ENCODE measurements at regions not wholly inside any gene's neighbourhood (a gene's known extent, or its start where the extent isn't known, plus 50 kb on each side); places are given as distances from the start of the nearest gene placed in this dataset.

DNA sequence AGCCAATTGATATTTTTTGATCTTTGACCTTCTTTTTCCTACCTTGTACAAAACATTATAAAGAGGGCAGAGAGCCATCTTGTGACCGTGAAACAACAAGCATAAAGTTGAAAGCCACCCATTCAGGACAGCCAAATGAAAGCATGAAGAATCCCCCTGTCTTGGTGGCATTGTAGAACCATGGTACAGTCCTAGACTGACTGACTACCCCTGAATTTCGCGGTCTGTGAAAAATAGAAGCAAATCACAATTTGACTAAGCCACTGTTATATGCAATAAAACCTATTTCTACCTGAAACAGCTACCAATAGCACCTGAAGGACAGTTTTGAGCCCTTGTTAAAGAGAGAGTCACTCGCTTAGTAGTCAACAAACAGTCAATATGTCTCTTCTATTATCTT is 527.4 kb downstream of the MID1IP1 start:
- no peak for DNase-seq (ENCODE audit: low read depth)

DNA sequence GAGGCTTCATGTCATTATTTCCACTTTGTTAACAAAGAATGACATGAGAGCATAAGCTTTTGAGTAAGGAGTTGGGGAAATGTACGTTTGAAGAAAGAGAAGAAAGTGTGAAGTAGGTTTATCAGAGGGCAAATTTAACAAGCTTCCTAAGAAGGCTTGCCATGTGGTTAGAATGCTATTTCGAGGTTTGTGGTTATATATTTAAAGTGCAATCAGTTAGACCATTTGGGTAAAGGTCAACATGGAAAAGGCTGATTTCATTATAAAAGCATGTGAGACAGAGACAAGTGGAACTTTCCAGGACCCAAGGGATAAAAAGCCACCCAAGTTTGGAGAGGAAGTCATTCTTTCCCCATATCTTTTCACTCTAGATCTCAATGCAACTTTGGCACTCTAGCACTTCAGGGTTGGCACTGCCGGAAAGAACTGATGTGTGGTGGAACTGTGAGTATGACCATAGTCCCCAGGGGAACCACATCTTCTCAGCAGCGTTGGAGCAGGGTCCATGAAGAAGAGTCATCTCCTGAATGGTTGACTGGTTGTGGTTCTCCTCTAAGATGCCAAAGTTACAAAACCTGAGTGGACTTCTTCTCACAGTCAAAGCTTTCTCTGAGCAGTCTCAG is 529.9 kb downstream of the MID1IP1 start:
- DNase-seq (ENCODE audit: low read depth) = peak; percentile 12

- DNase-seq (ENCODE audit: low read depth) = no peak
Measured at GRCh38 chrX:39333451-39333850, 532.2 kb downstream of the MID1IP1 start.

- no peak for DNase-seq (ENCODE audit: low read depth)
Measured at GRCh38 chrX:39335513-39336235, 534.4 kb downstream of the MID1IP1 start.

- no peak for DNase-seq (ENCODE audit: low read depth)
Measured at GRCh38 chrX:39336671-39337311, 535.5 kb downstream of the MID1IP1 start.

DNA sequence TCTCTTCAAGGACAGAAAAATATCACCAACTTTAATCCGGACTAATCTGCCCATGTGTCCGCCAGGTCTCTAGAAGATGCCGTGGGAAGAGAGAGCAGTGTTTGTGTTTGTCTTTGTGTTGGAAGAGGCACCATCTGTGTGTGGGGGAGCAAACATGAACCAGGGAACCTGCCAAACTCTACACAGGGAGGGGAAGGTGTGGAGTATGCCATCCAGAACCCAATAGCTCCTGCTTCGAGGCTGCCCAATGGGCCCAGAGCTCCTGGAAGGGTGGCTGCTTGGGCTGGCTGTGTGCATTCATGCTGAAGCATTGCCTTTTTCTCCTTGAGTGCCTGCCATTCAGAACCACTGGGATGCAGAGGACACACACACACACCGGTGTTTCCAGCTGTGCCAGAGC is 536.2 kb downstream of the MID1IP1 start:
- DNase-seq (ENCODE audit: low read depth) = no peak

- DNase-seq (ENCODE audit: low read depth) = no peak
Measured at GRCh38 chrX:39338583-39338982, 537.3 kb downstream of the MID1IP1 start.

- no peak for DNase-seq (ENCODE audit: low read depth)
Measured at GRCh38 chrX:39356119-39356807, 555.0 kb downstream of the MID1IP1 start.

DNA sequence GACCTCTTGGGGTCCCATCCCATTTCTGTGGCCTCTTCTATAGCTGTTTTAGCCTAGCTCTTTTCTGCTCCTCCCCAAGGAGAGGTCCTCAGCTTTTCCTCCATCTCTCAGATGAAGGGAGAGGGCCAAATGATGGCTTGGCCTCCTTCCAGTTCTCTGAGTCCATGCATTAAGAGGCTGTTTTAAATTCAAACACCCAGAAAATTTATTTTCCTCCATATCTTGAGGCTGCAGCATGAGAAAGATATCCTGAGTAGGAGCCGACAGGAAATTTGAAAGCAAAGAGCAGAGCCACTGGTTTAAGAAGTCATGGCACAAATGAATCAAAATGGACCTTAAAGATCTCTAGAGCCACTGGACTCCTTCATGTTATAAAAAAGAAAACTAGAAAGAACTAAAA is 558.8 kb downstream of the MID1IP1 start:
- no peak for DNase-seq (ENCODE audit: low read depth)

GRCh38 chrX:39361736-39362135 is 560.5 kb downstream of the MID1IP1 start:
- no peak for DNase-seq (ENCODE audit: low read depth)

DNA sequence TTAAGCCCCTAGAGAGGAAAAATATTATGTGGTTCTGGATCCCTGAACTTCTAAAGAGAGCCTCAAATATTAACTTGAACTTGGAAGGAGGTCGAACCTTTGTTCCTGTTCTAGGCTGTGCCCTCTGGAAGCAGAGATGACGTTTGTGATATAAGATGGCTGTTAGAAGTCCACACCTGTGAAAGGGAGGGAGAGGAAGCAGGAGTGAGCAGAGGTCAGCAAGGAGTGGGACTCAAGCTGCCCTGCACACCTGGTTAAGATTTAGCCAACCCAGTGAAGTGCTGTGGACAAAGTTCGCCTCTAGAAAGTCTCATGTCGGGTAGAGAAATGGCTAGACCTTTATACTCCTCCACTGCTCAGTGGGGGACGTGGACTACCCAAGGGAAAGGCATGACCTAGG is 566.2 kb downstream of the MID1IP1 start:
- DNase-seq (ENCODE audit: low read depth) = no peak

DNA sequence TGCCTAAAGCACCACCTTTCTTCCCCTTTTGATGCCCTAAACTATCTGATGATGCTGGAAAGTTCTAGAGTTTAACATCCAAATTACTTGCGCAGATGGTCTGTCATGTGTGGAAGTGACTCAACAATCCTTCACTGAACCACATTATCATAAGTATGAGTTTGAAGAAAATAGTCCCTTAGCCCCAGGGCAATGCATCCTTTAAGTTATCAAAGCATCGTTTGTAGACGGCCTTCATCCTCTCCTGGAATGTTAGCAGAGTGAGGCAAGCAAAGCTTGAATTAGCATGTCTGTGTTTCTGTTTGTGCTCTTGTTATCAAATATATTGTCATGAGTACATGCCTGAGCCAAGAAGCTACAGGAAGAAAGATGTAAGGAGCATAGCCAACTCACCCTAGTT is 570.9 kb downstream of the MID1IP1 start:
- DNase-seq (ENCODE audit: low read depth) = no peak

GRCh38 chrX:39377157-39377556 is 575.9 kb downstream of the MID1IP1 start:
- no peak for DNase-seq (ENCODE audit: low read depth)

DNA sequence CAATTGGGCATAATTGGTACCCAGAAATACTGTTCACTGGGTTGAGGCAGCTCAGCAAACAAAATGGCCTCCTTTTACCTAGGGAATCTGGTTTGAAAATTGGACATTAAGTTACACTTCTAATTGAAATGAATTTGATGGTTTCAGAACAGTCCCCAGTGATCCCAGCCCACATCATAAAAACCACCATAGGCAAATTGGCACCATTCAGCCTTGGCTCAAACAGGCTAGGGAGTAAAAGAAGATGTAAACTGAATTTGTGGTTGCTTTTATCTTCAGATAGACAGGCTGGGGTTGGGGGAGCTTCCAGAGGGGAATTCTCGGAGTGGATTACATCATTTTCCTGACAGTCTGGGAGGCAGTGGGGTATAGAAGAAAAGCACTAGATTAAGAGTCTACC is 576.5 kb downstream of the MID1IP1 start:
- peak; percentile 2 for DNase-seq (ENCODE audit: low read depth)

GRCh38 chrX:39381422-39381821 is 580.2 kb downstream of the MID1IP1 start:
- DNase-seq (ENCODE audit: low read depth) = no peak

DNA sequence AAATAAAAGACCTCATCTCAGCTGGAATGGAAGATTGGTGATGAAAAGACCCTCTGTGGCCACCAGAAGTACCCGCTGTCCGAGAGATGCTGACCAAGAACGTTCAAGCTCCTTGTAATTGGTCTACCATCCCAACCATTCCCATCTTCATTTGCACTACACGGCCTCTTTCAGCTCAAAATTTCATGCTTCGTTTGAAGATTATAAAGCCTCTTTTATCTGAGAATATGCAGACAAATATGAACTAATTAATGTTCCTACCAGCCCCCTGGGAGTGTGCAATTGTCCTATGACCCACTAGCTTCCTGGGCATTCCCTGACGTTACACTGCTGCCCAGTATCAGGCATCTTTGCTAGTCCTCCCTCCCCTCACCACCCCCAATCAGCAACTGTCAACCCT is 583.7 kb downstream of the MID1IP1 start:
- DNase-seq (ENCODE audit: low read depth) = no peak

GRCh38 chrX:39388730-39389129 is 587.5 kb downstream of the MID1IP1 start:
- no peak for DNase-seq (ENCODE audit: low read depth)

- DNase-seq (ENCODE audit: low read depth) = no peak
Measured at GRCh38 chrX:39396358-39396995, 595.2 kb downstream of the MID1IP1 start.

GRCh38 chrX:39397561-39398199 is 596.4 kb downstream of the MID1IP1 start:
- no peak for DNase-seq (ENCODE audit: low read depth)

DNA sequence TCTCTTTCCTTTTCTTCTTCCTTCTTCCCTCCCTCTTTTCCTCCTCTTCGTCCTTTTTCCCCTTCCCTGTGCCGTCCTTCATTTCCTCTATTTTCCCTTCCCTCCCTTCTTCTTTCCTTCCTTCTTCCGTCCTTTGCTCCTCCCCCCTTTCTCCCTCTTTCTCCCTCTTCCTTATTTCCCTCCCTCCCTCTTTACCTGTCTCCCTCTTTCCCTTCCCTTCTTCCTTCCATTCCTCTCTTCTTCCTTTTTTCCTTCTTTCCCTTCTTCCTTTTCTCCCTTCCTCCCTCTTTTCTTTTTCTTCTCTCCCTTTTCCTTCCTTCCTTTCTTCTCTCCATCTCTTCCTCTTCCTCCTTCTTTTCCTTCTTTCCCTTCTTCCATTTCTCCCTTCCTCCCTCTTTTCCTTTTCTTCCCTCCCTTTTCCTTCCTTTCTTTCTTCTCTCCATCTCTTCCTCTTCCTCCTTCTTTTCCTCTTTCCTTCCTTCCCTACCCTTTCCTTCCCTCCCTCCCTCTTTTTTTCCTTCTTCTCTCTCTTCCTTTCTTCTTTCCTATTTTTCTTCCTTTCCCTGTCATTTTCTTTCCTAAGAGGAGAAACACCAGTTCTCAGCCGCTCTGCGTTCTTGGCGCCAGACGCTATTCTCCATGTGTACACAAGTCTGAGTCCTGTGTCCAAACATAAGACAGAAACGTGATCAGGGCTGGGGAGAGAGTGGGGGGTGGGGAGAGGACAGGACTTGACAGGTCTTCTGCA is 597.1 kb downstream of the MID1IP1 start:
- DNase-seq (ENCODE audit: low read depth) = no peak

GRCh38 chrX:39398963-39399261 is 597.7 kb downstream of the MID1IP1 start:
- DNase-seq (ENCODE audit: low read depth) = peak; percentile 26
